ENCODE measurements at regions not wholly inside any gene's neighbourhood (a gene's known extent, or its start where the extent isn't known, plus 50 kb on each side); places are given as distances from the start of the nearest gene placed in this dataset.
"Not testable (repeated sequence)": the region's sequence is repeated elsewhere in the genome, so short reads cannot be mapped to it uniquely, and the experiment has no call there.

- DNase-seq (ENCODE audit: low read depth in 2 of 3, low spot score in 2 of 3) = not testable (repeated sequence)
These were observed 214.5 kb upstream of the NOTCH2NLA start for GRCh38 chr1:146443088-146443870.

- not testable (repeated sequence) for DNase-seq (ENCODE audit: low read depth in 2 of 3, low spot score in 2 of 3)
These were observed 209.7 kb upstream of the NOTCH2NLA start for GRCh38 chr1:146438543-146438942.

- DNase-seq (ENCODE audit: low read depth in 2 of 3, low spot score in 2 of 3) = not testable (repeated sequence)
These were observed 187.8 kb upstream of the NOTCH2NLA start for GRCh38 chr1:146416642-146417041.

- DNase-seq (ENCODE audit: low read depth in 2 of 3, low spot score in 2 of 3) = not testable (repeated sequence)
These were observed 186.2 kb upstream of the NOTCH2NLA start for GRCh38 chr1:146415017-146415416.

GRCh38 chr1:146413911-146414310 lies 185.1 kb upstream of the NOTCH2NLA start:
- DNase-seq (ENCODE audit: low read depth in 2 of 3, low spot score in 2 of 3) = not testable (repeated sequence)

- not testable (repeated sequence) for DNase-seq (ENCODE audit: low read depth in 2 of 3, low spot score in 2 of 3)
These were observed 183.1 kb upstream of the NOTCH2NLA start for GRCh38 chr1:146411923-146412322.

GRCh38 chr1:146409817-146410441 lies 181.1 kb upstream of the NOTCH2NLA start:
- not testable (repeated sequence) for DNase-seq (ENCODE audit: low read depth in 2 of 3, low spot score in 2 of 3)

- not testable (repeated sequence) for DNase-seq (ENCODE audit: low read depth in 2 of 3, low spot score in 2 of 3)
These were observed 180.4 kb upstream of the NOTCH2NLA start for GRCh38 chr1:146409116-146409801.

GRCh38 chr1:146401281-146401825 lies 172.5 kb upstream of the NOTCH2NLA start:
- DNase-seq (ENCODE audit: low read depth in 2 of 3, low spot score in 2 of 3) = not testable (repeated sequence)

- DNase-seq (ENCODE audit: low read depth in 2 of 3, low spot score in 2 of 3) = not testable (repeated sequence)
These were observed 171.6 kb upstream of the NOTCH2NLA start for GRCh38 chr1:146400173-146401121.

GRCh38 chr1:146399225-146399624 lies 170.4 kb upstream of the NOTCH2NLA start:
- DNase-seq (ENCODE audit: low read depth in 2 of 3, low spot score in 2 of 3) = not testable (repeated sequence)

- not testable (repeated sequence) for DNase-seq (ENCODE audit: low read depth in 2 of 3, low spot score in 2 of 3)
These were observed 168.0 kb upstream of the NOTCH2NLA start for GRCh38 chr1:146396801-146397200.

GRCh38 chr1:146396242-146396641 lies 167.4 kb upstream of the NOTCH2NLA start:
- DNase-seq (ENCODE audit: low read depth in 2 of 3, low spot score in 2 of 3) = not testable (repeated sequence)

- not testable (repeated sequence) for DNase-seq (ENCODE audit: low read depth in 2 of 3, low spot score in 2 of 3)
These were observed 165.0 kb upstream of the NOTCH2NLA start for GRCh38 chr1:146393796-146394195.

- not testable (repeated sequence) for DNase-seq (ENCODE audit: low read depth in 2 of 3, low spot score in 2 of 3)
These were observed 164.3 kb upstream of the NOTCH2NLA start for GRCh38 chr1:146393154-146393553.

- DNase-seq (ENCODE audit: low read depth in 2 of 3, low spot score in 2 of 3) = not testable (repeated sequence)
These were observed 160.4 kb upstream of the NOTCH2NLA start for GRCh38 chr1:146389178-146389577.

GRCh38 chr1:146387750-146388469 lies 159.1 kb upstream of the NOTCH2NLA start:
- not testable (repeated sequence) for DNase-seq (ENCODE audit: low read depth in 2 of 3, low spot score in 2 of 3)

- peak in 1 of 3 experiments; percentile 42 for DNase-seq (ENCODE audit: low read depth in 2 of 3, low spot score in 2 of 3)
These were observed 158.3 kb upstream of the NOTCH2NLA start for GRCh38 chr1:146386851-146387749.

- not testable (repeated sequence) for DNase-seq (ENCODE audit: low read depth in 2 of 3, low spot score in 2 of 3)
These were observed 152.4 kb upstream of the NOTCH2NLA start for GRCh38 chr1:146381196-146381595.
